ENCODE measurements at regions not wholly inside any gene's neighbourhood (a gene's known extent, or its start where the extent isn't known, plus 50 kb on each side); places are given as distances from the start of the nearest gene placed in this dataset.

GRCh38 chr12:89781156-89781555 is 72.5 kb upstream of the ATP2B1 start:
- ChIA-PET CTCF (interaction anchor here (1.0 to 2.0 kb wide), 4 partner anchors 13 to 268 kb away, joined by 3 to 7 read pairs (median 4); partner anchors contain the start of gene ATP2B1), POLR2A (no interaction called here)
- no peak for DNase-seq (ENCODE audit: extremely low spot score)
- no peak for TF ChIP-seq CTCF (IDR thresholded peaks at IDR 0.05; ENCODE audit: control extremely low read depth, extremely low read depth, low read depth, missing control alignments)

- no peak for DNase-seq (ENCODE audit: extremely low spot score)
- POLR2A ChIA-PET: no interaction called here
- CTCF ChIA-PET: no interaction called here
- no peak for TF ChIP-seq CTCF (IDR thresholded peaks at IDR 0.05; ENCODE audit: control extremely low read depth, extremely low read depth, low read depth, missing control alignments)
These were observed 70.5 kb upstream of the ATP2B1 start for GRCh38 chr12:89779090-89779489.

- POLR2A ChIA-PET: no interaction called here
These were observed 69.2 kb upstream of the ATP2B1 start for GRCh38 chr12:89777733-89778379.

GRCh38 chr12:89775986-89776365 is 67.3 kb upstream of the ATP2B1 start:
- DNase-seq (ENCODE audit: extremely low spot score): no peak
- POLR2A ChIA-PET: no interaction called here
- CTCF ChIA-PET: interaction anchor here (1.8 kb wide), 1 partner anchor 21 kb away, joined by 3 read pairs; no protein-coding TSS in a partner anchor
- no peak for TF ChIP-seq CTCF (IDR thresholded peaks at IDR 0.05; ENCODE audit: control extremely low read depth, extremely low read depth, low read depth, missing control alignments)

More at GRCh38 chr12:89777733-89778379, 69.2 kb upstream of the ATP2B1 start:
- CTCF ChIA-PET: no interaction called here
- TF ChIP-seq CTCF (IDR thresholded peaks at IDR 0.05; ENCODE audit: control extremely low read depth, extremely low read depth, low read depth, missing control alignments): no peak
- DNase-seq (ENCODE audit: extremely low spot score): no peak

GRCh38 chr12:89775063-89775985 is 66.7 kb upstream of the ATP2B1 start:
- no peak for TF ChIP-seq CTCF (IDR thresholded peaks at IDR 0.05; ENCODE audit: control extremely low read depth, extremely low read depth, low read depth, missing control alignments)
- ChIA-PET POLR2A (no interaction called here), CTCF (interaction anchor here (1.8 kb wide), 1 partner anchor 22 kb away, joined by 3 read pairs; no protein-coding TSS in a partner anchor)
- no peak for DNase-seq (ENCODE audit: extremely low spot score)

GRCh38 chr12:89774645-89775044 is 66.0 kb upstream of the ATP2B1 start:
- ChIA-PET CTCF (interaction anchor here (1.8 kb wide), 1 partner anchor 23 kb away, joined by 3 read pairs; no protein-coding TSS in a partner anchor), POLR2A (no interaction called here)
- TF ChIP-seq CTCF (IDR thresholded peaks at IDR 0.05; ENCODE audit: control extremely low read depth, extremely low read depth, low read depth, missing control alignments): no peak
- DNase-seq (ENCODE audit: extremely low spot score): no peak

Measured in GM10248 (cell line).